MG63 (cell line): ENCODE measurements at regions not wholly inside any gene's neighbourhood (a gene's known extent, or its start where the extent isn't known, plus 50 kb on each side); places are given as distances from the start of the nearest gene placed in this dataset.
"Not testable (repeated sequence)": the region's sequence is repeated elsewhere in the genome, so short reads cannot be mapped to it uniquely, and the experiment has no call there.

Source experiments
- DNase-seq: peaks from one replicate; pipeline ENCODE4 v3.0.0-alpha.2; 2020
- H3K27me3 ChIP-seq: fragments of 250-450 bp; sonication (Bioruptor Pico); 2 replicates; pipeline ENCODE4 v1.5.1; 2020; ENCODE audit warnings: mild to moderate bottlenecking, moderate library complexity
- H3K36me3 ChIP-seq: fragments of 250-450 bp; sonication (Bioruptor Pico); 2 replicates; pipeline ENCODE4 v1.5.1; 2020; ENCODE audit warnings: mild to moderate bottlenecking, moderate library complexity
- H3K4me3 ChIP-seq: fragments of 250-450 bp; sonication (Bioruptor Pico); 2 replicates; pipeline ENCODE4 v1.5.1; 2020; ENCODE audit warnings: mild to moderate bottlenecking, moderate library complexity
- H3K9me3 ChIP-seq: fragments of 250-450 bp; sonication (Bioruptor Pico); 2 replicates; pipeline ENCODE4 v1.5.1; 2020; ENCODE audit warnings: mild to moderate bottlenecking, moderate library complexity

DNA sequence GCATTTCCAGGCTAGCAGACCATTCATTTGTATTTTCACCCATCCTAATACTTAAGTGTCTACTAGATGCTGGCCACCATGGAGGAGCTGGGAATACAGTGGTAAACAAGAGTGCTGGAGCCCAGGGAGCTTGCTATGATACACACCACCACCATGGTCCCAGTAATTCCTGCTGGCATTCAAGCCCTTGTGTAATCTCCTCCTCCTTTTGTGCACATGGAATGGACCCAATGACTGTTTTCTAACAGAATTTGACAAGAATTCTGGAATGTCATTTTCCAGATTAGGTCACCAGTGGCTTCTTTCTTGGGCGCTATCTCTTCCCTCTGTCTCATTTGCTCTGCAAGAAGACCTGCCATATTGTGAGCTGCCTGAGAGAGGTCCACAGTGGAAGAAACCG lies 552.0 kb downstream of the C6orf118 start:
- no peaks in the 10 kb centered on the region for H3K36me3 ChIP-seq
- H3K4me3 ChIP-seq: no peak overlapping the region
- no peak for DNase-seq

DNA sequence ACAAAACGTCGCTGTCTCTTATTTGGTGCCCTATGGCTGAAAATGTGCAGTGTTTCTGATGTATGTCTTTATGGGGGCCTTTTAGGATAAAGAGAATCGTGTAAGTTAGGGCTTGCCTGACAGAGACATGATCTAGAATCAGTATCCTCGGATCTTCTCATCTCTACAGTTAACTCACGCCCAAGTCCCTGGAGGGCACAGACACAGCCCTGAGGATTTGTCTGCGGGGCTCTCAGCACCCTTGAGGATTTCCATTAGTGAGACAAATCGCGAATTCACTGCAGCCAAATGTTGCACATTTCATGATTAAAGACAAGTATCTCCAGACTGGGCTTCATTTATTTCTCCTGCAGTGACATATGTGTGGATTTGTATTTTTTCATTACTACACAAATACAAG lies 552.7 kb downstream of the C6orf118 start:
- H3K27me3 ChIP-seq: no peaks in the 10 kb centered on the region
- H3K9me3 ChIP-seq: no peaks in the 10 kb centered on the region
- no peak for DNase-seq
- no peak overlapping the region for H3K4me3 ChIP-seq
- H3K36me3 ChIP-seq: no peaks in the 10 kb centered on the region

More for the DNA sequence above, 552.0 kb downstream of the C6orf118 start:
- no peaks in the 10 kb centered on the region for H3K27me3 ChIP-seq
- no peaks in the 10 kb centered on the region for H3K9me3 ChIP-seq

DNA sequence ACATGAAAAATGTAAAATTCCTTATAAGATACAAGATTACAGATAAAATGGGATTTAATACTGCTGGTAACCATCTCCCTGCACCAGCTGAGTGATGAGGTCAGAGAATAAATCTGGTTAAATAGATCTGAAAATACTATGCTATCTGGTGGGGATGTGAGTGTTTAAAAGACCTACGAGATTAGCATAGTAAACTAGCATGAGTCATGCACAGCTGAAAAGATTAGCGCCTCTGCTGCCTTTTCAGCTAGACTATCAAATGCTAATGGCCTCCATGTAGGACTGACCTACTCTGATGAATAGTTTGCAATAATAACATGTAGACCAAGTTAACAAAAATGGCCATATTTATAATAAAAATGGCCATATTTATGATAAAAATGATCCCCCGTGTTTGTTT lies 553.3 kb downstream of the C6orf118 start:
- Histone ChIP-seq H3K27me3 (no peaks in the 10 kb centered on the region), H3K9me3 (no peaks in the 10 kb centered on the region)
- DNase-seq: no peak

DNA sequence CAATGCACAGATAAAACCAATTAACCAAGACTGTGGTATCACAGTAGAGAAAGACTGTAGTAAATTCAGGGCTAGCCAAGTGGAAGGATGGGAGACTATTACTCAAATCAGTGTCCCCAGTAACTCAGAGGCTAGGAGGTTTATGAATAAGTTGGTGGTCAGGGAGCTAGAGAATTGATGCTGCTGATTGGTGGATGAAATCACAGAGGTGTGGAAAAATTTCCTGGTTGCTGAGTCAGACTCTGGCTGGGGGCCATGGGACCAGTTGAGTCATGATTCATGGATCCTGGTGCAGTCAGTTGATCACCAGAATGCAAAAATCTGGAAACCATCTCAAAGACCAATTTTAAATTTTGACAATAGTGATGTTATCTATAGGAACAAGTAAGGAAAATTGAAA lies 555.9 kb downstream of the C6orf118 start:
- H3K9me3 ChIP-seq: no peaks in the 10 kb centered on the region
- H3K27me3 ChIP-seq: no peaks in the 10 kb centered on the region
- H3K36me3 ChIP-seq: no peaks in the 10 kb centered on the region
- DNase-seq: peak; percentile 44
- no peak overlapping the region for H3K4me3 ChIP-seq

More for the DNA sequence above, 553.3 kb downstream of the C6orf118 start:
- Histone ChIP-seq H3K36me3 (no peaks in the 10 kb centered on the region), H3K4me3 (no peak overlapping the region)

DNA sequence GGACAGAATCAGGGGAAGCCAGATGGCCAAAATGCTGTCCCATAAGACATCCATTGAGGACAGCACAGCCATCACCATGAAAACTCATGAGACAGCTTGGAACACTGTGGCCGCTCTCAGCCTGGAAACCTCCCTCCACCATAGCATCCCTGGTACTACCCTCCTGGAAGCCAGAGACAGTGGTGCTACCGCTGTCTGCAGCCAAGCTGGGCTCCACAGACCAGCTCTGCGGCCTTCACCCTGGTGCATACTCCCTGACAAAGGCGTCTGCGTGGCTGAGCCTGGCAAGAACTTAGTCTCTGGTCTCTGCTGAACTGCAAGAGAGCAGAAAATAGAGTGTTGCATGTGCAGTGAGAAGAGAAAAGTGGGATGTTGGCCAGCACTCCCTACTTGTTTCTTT lies 558.0 kb downstream of the C6orf118 start:
- DNase-seq: no peak
- Histone ChIP-seq H3K36me3 (no peaks in the 10 kb centered on the region), H3K9me3 (no peaks in the 10 kb centered on the region), H3K4me3 (no peak overlapping the region), H3K27me3 (no peaks in the 10 kb centered on the region)

DNA sequence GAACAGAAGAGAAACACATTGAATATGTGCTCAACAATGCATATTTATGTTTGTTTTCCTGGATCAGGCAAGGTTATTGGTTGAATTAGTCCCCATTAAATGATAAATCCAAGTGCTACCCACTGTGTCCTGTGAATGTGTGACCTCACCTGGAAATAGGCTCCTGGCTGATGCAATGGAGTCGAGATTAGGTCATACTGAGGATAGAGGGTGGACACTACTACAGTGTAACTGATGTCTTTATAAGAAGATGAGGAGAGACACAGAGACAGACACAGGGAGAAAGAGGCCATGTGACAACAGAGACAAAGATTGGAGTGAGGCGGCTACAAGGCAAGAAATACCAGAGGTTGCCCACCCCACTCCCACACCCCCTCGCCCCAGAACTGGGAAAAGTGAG lies 559.3 kb downstream of the C6orf118 start:
- DNase-seq: no peak
- H3K27me3 ChIP-seq: no peaks in the 10 kb centered on the region
- H3K36me3 ChIP-seq: no peaks in the 10 kb centered on the region
- H3K4me3 ChIP-seq: no peak overlapping the region
- no peaks in the 10 kb centered on the region for H3K9me3 ChIP-seq

DNA sequence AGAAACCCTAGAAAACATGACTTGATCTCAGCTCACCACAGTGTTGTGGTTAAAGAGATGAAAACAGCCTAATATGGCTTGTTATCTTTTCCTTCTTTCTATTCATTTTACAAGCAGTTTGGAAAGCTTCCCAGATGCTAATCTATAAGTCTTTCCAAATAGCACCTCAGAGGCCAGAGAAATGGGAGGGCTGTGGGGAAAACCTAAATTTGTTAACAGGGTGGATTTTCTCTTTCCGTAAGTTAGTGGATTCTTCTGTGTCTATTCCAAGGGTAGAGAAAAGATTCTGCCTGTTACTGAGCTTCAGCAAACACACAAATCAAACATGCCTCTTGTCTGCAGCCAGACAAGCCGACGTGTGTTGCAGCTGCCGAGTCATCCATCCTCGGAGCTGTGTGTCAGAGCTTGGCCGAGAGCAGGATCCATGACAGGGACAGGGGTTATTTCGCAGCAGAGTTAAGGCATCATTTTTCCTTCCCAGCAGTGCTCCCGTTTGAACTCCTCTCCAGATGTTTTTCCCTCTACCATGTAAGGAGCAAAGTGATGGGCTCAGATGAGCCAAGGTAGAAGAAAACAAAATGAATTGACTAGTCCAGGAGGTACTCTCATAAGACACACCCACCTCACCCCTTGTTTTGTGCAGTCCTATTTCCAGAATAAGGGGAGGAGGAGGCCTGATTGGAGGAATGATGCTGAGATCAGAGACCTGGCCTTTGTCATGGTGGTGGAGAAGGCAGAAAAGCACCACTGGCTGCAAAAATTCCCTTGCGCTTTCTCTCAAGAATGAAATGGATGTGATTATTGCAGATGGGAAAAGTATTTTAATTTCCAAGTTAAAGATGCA lies 560.0 kb downstream of the C6orf118 start:
- Histone ChIP-seq H3K27me3 (no peaks in the 10 kb centered on the region), H3K36me3 (no peaks in the 10 kb centered on the region), H3K4me3 (no peak overlapping the region), H3K9me3 (no peaks in the 10 kb centered on the region)
- peak; percentile 73 for DNase-seq

DNA sequence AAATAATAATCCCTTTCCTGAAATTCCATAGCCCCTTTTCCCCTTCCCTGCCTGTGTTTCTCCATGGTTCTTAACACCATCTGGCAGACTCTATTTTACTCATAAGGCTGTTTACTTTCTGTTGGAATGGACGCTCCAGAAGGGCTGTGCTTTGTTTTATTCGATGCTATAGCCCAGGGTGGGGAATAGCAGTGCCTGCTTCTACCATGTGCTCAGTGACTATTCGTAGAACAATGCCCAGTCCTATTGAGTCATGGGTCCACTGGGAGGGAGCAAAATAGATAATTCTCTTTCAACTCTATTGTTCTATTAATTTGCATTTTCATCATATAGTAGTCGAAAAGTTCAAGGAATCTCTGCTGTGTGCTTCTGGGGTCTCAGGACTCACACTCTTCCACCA lies 565.1 kb downstream of the C6orf118 start:
- DNase-seq: no peak
- Histone ChIP-seq H3K27me3 (no peaks in the 10 kb centered on the region), H3K4me3 (no peak overlapping the region), H3K36me3 (no peaks in the 10 kb centered on the region), H3K9me3 (no peaks in the 10 kb centered on the region)

DNA sequence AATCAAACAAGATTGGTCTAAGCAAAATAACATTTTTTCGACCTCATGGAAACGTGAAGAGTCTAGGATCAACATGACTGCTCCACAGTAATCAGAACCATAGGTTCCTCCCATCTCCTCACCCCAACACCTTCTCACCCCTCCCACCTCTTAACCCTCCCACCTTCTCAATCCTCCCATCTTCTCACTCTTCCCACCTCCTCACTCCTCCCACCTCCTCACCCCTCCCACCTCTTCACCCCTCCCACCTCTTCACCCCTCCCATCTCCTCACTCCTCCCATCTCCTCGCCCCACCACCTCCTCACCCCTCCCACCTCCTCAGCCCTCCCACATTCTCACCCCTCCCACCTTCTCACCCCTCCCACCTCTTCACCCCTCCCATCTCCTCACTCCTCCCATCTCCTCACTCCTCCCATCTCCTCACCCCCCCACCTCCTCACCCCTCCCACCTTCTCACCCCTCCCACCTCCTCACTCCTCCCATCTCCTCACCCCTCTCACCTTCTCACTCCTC lies 567.4 kb downstream of the C6orf118 start:
- no peaks in the 10 kb centered on the region for H3K36me3 ChIP-seq
- DNase-seq: no peak
- H3K4me3 ChIP-seq: no peak overlapping the region
- no peaks in the 10 kb centered on the region for H3K9me3 ChIP-seq
- H3K27me3 ChIP-seq: no peaks in the 10 kb centered on the region

DNA sequence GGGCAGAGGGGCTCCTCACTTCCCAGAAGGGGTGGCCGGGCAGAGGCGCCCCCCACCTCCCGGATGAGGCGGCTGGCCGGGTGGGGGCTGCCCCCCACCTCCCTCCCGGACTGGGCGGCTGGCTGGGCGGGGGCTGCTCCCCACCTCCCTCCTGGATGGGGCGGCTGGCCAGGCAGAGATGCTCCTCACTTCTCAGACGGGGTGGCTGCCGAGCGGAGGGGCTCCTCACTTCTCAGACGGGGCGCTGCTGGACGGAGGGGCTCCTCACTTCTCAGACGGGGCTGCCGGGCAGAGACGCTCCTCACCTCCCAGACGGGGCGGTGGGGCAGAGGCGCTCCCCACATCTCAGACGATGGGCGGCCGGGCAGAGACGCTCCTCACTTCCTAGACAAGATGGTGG lies 573.3 kb downstream of the C6orf118 start:
- H3K36me3 ChIP-seq, H3K4me3 ChIP-seq, DNase-seq, H3K9me3 ChIP-seq, H3K27me3 ChIP-seq: not testable (repeated sequence)

DNA sequence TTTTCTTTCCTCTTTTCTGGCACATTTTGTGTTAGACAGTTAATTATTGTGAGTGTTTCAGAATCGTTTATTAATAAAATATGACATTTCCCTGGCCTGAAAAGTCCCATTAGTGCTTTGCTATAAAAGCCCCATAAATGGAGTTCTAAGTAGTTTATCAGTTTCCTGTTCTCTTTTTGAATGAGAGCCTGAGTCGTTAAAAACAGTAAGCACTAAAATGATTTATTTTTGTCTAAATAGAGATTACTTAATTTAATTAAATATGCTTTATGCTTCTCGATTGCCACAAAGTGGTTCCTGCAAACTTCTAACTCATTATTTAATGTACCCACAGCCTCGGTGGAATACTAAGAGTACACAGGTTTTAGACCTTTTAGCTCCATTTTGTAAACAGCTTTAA lies 577.9 kb downstream of the C6orf118 start:
- H3K9me3 ChIP-seq: no peaks in the 10 kb centered on the region
- no peaks in the 10 kb centered on the region for H3K36me3 ChIP-seq
- DNase-seq: no peak
- no peaks in the 10 kb centered on the region for H3K27me3 ChIP-seq
- no peak overlapping the region for H3K4me3 ChIP-seq

DNA sequence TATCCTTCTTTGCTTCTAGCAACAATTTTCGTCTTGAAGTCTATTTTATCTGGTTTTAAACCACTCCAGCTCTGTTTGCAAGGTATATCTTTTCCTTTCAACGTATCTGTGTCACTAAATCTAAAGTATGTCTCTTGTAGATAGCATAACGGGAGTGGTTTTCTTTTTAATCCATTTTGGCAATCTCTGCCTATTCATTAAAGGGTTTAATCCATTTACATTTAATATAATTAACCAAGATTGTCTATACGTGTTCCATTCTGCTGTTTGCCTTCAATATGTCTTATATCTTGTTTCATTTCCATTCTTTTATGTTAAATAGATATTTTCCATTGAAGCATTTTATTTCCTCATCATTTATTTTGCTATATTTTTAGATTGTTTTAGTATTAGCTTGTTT lies 587.9 kb downstream of the C6orf118 start:
- Histone ChIP-seq H3K4me3 (no peak overlapping the region), H3K27me3 (no peaks in the 10 kb centered on the region), H3K9me3 (0 out of 2 replicates have a peak, but pooled peaks cover 3% of the 10 kb centered on the region), H3K36me3 (no peaks in the 10 kb centered on the region)
- DNase-seq: no peak

DNA sequence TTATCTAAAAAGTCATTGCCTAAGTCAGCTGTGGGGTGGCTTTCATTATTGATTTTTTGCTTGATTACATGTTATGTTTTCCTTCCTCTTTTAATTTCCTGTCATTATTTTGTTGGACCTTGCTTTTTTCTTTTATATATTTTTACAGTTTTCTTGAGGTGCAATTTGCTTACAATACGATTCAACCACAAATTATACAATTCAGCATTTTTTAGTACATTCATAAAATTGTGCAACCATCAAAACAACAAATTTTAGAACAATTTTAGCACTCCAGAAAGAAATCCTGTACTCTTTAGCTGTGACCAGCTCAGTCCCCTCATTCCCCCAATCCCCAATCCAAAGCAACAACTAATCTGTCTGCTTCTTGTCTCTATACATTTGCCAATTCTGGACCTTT lies 608.9 kb downstream of the C6orf118 start:
- no peak for DNase-seq
- no peaks in the 10 kb centered on the region for H3K27me3 ChIP-seq
- no peaks in the 10 kb centered on the region for H3K9me3 ChIP-seq
- no peaks in the 10 kb centered on the region for H3K36me3 ChIP-seq
- no peak overlapping the region for H3K4me3 ChIP-seq

DNA sequence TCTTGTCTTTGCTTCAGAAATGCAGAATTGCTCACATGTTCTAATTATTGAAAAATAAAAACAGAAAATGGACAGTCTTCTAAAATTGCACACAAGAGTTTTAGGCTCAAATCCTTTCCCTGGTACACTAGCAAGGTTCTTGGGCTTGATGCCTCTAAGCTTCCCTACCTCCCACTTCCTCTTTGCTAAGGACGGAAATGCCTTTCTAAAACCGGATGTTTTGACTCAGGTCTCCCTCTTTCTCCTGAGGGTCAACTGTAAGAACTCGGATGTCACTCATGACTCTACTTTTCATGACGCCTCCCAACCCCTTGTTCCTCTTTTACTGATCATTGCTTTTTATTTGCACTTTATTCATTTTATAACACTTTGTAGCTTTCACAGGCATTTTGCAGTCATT lies 613.5 kb downstream of the C6orf118 start:
- DNase-seq: no peak
- no peaks in the 10 kb centered on the region for H3K9me3 ChIP-seq
- H3K4me3 ChIP-seq: no peak overlapping the region
- no peaks in the 10 kb centered on the region for H3K27me3 ChIP-seq
- no peaks in the 10 kb centered on the region for H3K36me3 ChIP-seq

DNA sequence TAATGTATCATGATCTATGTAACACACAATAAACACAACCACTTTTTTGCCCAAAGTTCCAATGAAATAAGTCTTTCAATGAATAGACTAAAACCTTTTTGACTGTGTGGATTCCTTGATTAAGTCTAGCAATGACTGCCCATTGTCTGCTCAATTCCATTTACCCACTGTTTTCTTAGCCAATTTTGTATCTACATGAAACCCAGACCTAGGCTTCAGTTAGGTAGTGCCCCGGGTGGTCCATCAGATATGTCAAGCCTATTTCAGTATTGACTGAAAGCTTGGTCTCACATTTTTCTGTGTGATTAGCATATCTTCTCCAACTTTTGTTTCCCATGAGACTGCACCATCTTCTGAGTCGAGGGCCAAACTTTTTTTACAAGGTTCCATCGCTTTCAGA lies 615.0 kb downstream of the C6orf118 start:
- no peak for DNase-seq
- Histone ChIP-seq H3K9me3 (no peaks in the 10 kb centered on the region), H3K27me3 (no peaks in the 10 kb centered on the region), H3K4me3 (no peak overlapping the region), H3K36me3 (no peaks in the 10 kb centered on the region)

DNA sequence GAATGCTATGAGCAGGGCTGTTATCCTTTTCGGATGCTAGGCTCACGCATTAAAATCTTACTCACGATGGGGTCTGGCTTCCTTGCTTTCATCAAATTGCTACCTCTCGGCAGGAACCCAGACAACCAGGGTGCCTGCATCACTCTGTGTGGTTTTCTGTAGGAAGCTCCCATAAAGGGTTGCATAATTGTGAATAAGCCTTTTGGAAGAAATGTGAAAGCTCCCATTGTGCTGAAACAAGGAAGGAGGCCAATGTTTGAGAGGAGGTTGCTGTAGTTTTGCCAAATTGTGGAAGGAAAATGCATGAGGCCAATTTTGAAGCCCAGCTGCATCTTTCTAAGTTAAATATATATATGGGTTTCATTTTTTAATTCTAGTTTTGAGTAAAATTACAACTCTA lies 615.5 kb downstream of the C6orf118 start:
- peak; percentile 49 for DNase-seq
- no peak overlapping the region for H3K4me3 ChIP-seq
- no peaks in the 10 kb centered on the region for H3K27me3 ChIP-seq
- no peaks in the 10 kb centered on the region for H3K36me3 ChIP-seq
- no peaks in the 10 kb centered on the region for H3K9me3 ChIP-seq

DNA sequence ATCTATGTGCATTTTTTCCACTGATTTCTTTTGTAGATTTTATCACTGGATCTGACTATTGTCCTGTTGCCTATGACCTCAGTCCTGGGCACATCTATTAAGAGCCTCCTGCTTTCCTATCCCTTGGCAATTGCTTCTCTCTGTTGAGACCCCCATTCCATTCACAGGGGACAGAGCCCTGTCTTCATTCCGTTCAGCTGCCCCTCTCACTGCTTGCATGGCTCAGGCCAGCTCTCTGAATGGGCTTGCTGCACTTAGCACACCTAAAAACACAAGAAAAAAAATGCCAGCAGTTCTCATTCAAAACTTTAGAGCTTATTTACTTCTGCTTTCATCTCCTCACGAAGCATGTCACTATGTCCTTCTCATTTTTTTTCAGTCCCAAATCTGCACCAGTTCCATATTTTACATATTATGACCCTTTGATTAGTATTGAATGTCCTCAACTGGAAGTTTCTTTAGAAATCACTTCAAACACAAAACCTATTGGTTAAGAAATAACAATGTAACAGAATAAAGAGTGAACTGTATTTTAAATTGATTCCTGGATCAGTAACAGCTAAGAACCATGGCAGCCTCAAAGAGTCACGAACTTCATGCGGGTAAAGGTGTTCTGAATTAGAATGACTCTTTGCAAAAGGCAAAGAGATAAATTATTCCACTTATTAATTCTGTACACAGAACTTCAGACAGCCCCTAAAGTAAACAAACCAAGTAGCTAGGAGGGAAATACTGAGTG lies 616.5 kb downstream of the C6orf118 start:
- Histone ChIP-seq H3K4me3 (no peak overlapping the region), H3K27me3 (no peaks in the 10 kb centered on the region), H3K9me3 (no peaks in the 10 kb centered on the region), H3K36me3 (no peaks in the 10 kb centered on the region)
- no peak for DNase-seq
